GM21360 (cell line): ENCODE measurements at regions not wholly inside any gene's neighbourhood (a gene's known extent, or its start where the extent isn't known, plus 50 kb on each side); places are given as distances from the start of the nearest gene placed in this dataset.
"Not testable (repeated sequence)": the region's sequence is repeated elsewhere in the genome, so short reads cannot be mapped to it uniquely, and the experiment has no call there.

Experiments used
- ATAC-seq: cut with Tn5 transposase; IDR thresholded peaks from one replicate; pipeline ENCODE4 v1.9.1; 2021; ENCODE audit warnings: mild to moderate bottlenecking, moderate library complexity; ENCODE audit not compliant: unreplicated experiment

GRCh38 chr7:34385384-34385783 is 272.6 kb upstream of the NPSR1 start:
- ATAC-seq: no peak

DNA sequence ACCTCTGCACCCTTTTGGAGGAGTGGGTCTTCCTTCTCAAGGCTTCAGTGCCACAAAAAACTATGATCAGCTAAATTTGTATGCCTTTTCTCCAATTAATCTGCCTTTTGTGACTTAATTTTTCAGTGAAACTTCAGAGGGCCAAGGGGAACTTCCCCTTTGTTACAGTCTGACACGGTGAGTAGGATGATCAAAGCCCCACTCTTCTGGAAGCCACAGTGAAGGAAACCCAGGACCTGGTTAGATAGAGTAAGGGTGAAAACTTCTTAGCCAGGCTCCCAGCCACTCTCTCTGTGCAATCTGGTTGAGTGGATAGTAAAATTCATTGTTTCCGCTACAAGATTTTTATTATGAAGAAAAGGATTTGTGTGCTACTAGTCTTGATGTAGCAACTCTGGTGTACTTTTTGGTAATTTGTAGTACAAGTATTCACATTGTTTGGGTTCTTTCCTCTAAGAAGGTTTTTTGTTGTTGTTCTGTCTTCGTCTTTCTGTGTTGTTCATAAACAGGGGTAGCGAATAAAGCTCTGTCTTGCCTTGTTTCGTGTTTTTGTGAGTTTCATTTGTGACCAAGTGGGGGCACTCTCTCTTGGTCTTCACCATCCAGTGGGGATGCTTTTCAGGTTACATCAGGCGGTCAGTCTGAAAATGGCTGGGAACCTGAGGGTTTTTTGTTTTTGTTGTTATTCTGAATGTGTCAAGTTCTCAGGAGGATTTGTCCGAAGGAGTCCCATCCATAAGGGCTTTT is 268.5 kb upstream of the NPSR1 start:
- ATAC-seq: no peak

DNA sequence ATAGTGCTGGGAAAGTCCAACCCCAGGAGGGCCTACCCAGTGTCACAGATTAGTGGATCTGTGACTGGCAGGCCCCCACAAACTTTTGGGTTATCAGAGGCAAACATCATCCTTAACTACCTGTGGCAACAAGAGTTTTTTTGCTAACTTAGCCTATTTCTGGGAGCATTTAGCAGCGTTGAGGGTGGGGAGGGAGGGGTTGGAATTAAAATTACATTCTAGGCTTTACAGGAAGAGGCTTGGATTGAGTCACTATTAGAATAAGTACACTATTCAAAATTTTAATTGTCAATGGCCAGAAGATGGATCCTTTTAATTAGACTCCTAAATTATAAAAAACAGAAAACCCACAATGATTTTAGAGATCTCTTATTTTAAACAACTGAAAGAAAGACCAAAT is 267.9 kb upstream of the NPSR1 start:
- no peak for ATAC-seq

DNA sequence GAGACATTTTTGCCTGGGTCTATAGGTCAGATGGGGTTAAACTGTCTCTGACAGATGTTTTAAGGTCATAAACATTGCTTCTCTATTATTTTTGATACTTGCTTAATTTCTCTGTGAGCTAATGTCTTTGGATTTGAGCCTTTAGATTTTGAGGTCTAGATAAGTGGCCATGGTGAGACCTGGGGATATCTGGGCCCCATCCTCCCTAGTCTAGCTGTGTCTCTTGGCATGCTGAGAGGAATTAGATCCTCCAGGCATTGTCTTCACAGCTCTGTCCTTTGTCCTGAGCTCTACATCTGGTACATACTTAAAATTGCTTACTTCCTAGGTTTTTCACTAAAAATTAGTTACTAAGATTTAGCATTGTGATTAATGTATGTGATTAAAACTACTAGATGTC is 265.0 kb upstream of the NPSR1 start:
- ATAC-seq: no peak

DNA sequence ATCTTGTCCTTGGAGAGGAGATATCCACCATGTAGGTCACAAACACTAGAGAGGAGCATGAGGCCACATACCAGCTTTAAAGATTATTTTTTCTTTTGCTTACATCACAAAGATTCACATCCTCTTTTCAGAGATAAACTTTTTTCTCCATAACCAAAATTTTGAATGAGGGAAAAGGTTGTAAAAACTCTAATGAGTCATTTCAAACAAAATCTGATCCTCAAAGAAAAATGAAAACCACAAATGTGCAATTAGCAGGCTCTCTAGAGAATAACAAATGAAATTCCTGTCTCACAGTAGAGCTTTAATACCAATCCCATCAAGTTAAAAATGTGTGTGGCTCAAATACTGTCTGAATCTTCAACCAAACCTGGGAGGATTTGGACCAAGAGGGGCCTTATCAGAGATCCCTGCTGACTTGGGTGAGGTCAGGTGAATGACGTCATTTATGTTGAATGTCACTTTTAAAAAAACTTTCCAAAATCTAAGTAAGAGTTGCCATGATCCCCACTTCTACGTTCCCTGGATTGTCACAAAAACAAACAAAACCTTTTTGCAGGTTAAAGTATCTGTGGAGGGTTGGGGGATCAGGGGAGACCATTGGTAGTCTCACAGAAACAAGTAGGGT is 261.5 kb upstream of the NPSR1 start:
- ATAC-seq: no peak

- no peak for ATAC-seq
Measured at GRCh38 chr7:34401776-34402175, 256.2 kb upstream of the NPSR1 start.

DNA sequence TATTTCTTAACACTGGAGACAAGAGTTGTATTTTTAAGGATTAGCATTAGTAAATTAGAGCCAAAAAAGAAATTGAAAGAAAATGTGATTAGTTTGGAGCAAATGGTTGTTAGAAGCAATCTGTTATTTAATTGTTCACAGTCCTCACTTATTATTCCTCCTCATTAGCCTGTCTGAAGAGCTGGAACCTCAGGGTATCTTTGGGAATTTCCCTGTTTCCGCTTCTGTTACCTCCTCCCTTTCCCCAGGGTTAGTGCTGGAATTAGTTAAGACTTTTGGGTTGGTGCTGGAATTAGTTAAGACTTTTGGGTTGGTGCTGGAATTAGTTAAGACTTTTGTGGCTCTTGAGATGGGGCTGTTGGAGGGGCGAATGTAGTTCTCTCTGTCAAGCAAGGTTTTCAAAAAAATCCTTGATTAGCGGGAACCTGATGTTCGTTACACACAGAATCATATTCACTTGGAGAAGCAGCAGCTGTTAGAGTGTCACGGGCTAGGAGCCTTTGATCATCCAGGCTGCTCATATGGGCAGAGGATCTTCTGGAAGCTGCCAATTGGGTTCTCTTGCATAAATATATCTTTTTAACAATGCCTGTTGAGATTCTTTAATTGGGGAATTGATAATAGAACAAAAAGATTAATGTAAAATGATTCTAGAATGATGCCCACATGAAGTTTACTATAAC is 251.0 kb upstream of the NPSR1 start:
- ATAC-seq: no peak

DNA sequence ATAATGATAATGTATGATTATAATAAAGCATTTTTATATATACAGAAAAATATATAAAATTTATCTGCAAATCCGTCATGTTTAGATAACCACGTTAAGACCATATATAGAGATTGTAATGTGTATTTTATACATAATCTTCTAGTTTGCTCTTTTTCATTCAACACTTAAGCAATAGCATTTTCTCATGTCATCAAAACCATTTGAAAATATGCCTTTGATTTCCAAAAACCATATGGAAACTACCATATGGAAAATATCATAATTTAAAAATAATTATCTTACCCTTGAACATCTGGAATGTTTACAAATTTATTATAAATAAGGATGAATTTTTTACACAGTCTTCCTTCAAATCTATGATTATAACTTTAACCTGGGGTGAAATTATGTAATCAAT is 250.4 kb upstream of the NPSR1 start:
- no peak for ATAC-seq

DNA sequence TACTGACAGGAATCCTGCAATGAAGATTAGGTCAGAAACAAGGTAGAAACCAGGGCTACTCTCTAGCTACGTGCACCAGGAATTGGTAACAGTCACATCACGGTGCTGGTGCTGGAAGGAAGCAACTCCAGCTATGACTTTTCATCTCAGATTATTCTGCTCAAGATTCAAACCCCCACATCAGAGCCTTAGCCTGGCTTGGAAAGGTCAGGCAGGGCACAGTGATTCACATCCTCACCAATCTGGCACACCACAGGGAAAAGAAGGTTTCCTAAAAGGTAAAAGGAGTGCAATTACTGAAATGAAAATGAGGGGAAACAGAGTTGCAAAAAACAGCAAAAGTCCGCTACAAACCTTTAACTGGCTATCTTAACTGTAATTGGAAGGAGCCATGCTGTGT is 240.2 kb upstream of the NPSR1 start:
- ATAC-seq: no peak

DNA sequence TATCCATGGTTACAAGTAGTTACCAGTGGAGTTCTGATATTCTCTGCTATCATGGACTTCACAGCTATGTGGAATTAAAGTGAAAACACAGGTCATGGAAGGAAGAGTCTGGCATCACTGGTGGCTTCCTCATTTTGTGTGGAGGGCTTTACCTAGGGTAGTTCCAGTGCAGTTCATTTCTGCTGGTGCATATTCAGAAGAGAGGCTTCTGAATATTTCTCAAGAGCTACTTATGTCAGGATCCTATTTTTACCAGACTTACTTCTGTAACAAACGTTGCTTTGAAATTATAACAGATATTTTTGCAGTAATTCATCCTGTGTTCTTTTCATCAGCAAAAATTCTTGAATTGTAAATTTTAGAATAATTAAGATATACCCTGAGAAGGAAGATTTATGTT is 236.5 kb upstream of the NPSR1 start:
- no peak for ATAC-seq

DNA sequence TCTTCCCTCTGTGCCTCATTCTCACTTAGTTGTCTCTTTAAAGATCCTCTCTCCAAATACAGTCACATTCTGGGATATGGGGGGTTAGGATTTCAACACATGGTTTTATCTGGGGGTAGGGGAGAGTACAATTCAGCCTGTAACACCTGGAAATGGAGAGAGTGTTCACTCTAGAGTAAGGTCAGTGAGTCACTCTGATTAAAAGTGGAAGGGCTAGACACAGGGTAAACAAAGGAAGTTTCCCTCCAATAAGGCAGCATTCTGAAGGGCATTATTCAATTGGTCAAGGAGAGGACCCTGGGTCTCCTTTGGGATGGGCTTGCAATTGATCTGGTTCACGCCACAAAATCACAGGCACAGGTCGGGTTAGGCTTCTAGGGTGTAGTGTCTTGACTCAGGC is 232.8 kb upstream of the NPSR1 start:
- ATAC-seq: no peak

DNA sequence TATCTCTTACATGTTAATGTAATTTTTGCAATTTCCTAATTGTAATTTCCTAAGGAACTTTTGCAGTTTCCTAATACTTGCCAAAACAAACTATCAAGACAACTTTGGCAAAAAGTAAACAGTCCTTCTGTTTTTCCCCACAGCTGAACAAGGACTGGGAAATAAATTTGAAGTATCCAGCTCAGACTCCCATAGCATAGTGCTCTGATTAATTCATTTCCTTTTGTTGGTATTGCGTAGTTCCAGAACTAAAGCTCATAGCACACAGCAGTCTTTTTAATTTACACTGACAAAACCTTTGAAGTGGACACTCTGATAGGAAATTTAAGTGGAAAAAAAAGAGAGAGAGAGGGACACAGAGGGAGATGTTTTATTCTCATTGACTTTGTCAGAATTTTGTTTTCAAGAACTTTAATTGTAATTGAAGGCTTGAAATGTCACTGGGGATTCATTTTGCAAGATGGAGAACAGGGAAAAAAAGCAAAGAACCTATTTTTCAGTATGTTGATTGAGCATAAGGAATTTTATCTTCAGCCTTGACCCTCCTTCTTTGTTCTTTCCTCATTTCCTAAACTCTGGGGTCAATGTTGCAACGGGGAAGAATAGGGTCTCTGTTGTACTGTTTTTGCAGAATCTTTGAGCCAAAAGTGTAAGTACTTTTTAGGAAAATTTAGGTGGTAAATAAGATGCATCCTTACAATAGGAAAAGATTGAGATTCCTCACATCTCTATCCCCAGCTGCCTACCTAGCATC is 232.2 kb upstream of the NPSR1 start:
- no peak for ATAC-seq

DNA sequence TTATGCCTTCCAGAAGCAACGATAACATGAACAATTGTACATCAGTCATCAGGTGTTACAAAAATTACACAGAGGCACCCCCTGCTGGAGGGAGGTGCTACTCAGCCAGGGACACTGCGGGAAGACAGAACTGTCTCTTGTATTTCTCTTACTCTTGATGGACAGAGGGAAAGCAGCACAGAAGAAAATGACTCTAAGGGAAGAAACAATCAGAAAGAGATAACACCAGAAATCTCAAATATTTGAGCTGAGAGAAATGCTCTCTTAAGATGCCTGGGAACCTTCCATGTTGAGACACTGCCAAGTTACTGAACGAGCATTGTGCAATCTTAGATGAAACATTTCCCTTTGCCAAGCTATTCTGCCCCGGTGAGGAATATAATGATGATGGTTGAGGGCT is 227.6 kb upstream of the NPSR1 start:
- no peak for ATAC-seq

GRCh38 chr7:34438436-34438835 is 219.6 kb upstream of the NPSR1 start:
- ATAC-seq: no peak

DNA sequence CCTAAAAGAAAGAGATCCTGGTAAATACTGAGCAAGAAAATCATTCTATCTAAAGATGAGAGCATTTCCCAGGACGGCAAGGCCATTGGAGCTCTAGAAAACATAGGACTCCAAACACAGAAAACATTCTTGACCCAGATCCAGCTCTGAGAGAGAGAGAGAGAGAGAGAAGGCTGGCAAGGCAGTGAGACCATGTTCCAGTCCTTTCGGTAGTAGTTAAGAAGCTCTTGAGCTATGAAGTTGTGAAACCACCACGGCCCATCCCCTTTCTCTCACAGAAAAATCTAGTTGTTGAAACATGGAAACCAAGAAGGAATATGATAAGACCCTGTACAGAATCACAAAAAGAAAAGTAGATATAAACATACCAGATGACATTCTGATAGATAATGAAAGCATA is 212.4 kb upstream of the NPSR1 start:
- no peak for ATAC-seq

DNA sequence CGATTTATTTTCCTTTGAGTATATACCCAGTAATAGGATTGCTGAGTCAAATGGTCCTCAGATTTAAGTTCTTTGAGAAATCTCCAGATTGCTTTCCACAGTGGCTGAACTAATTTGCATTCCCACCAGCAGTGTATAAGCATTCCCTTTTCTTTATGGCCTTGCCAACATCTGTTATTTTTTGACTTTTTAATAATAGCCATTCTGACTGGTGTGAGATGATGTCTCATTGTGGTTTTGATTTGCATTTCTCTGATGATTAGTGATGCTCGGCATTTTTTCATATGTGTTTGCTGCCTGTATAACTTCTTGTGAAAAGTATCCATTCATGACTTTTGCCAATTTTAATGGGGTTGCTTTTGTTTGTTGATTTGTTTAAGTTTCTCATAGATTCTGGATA is 209.5 kb upstream of the NPSR1 start:
- not testable (repeated sequence) for ATAC-seq

DNA sequence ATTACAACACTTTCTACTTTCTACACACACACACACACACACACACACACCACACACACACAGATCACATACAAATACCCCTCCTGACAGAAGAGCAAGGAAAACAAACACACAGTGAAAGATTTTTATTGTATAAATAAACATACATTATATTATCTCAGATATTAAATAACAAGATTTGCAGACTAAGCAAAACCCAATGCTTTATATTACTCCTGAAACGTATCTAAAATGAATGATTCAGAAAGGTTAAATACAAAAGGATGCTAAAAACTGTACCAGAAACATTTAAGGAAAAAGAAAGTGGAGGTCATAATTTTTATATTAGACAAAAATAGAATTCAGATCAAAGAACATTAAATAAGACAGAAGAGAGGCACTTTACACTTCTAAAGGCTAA is 208.3 kb upstream of the NPSR1 start:
- no peak for ATAC-seq

DNA sequence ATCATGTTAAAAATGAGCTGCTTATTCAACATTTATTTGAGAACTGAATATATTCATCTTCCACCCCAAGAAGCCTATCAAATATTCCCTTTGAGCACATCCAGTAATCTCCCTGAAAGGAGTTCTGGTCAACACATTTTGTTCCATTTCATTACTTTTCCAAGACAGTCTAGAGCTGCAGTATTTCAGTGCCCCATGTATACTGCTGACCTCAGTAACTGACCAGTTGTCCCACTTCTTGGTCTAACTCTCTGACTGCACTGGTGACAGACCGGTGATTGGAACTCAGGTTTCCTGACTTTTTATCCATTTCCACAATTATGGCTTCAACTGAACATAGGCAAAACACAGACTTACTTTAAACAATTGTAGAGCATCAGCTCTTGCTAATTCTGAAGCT is 206.8 kb upstream of the NPSR1 start:
- ATAC-seq: no peak

GRCh38 chr7:34451923-34452322 is 206.1 kb upstream of the NPSR1 start:
- no peak for ATAC-seq

GRCh38 chr7:34452363-34452762 is 205.7 kb upstream of the NPSR1 start:
- ATAC-seq: no peak

DNA sequence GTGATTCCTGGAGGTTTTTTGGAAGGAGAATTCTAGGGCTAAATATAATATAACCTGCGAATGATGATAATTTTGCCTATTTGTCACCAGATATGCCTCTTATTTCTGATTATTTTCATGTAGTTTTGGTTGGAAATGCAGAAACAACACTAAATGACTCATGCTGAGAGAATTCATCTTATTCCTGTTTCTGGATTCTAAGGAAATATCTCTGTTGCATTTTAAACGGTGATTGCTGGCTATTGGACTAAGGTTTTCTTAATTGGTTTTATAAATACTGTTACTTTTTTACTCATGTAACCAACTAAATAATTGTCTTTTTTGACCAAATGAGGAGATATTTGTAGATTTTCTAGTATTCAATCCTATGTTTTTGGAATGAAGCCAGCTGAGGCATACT is 204.9 kb upstream of the NPSR1 start:
- no peak for ATAC-seq

- no peak for ATAC-seq
Measured at GRCh38 chr7:34454381-34454780, 203.6 kb upstream of the NPSR1 start.
